ENCODE measurements at regions not wholly inside any gene's neighbourhood (a gene's known extent, or its start where the extent isn't known, plus 50 kb on each side); places are given as distances from the start of the nearest gene placed in this dataset.
"Not testable (repeated sequence)": the region's sequence is repeated elsewhere in the genome, so short reads cannot be mapped to it uniquely, and the experiment has no call there.

DNA sequence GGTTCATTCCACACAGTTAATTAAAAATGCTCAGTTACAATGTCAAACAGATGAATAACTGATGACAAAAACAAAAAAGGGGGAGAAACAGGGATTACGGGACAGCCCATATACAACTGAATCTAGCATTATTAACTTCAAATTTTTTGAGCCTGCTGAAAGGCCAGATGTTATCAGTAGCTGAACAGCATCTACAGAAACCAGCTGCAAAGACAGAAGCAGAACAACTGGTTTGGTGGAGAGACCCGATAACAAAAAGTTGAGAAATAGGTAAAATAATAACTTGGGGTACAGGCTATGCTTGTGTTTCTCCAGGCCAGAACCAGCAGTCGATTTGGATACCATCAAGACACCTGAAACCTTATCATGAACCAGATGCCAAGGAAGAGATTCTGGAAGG lies 109.8 kb downstream of the SEPTIN7 start:
- DNase-seq: not testable (repeated sequence)

DNA sequence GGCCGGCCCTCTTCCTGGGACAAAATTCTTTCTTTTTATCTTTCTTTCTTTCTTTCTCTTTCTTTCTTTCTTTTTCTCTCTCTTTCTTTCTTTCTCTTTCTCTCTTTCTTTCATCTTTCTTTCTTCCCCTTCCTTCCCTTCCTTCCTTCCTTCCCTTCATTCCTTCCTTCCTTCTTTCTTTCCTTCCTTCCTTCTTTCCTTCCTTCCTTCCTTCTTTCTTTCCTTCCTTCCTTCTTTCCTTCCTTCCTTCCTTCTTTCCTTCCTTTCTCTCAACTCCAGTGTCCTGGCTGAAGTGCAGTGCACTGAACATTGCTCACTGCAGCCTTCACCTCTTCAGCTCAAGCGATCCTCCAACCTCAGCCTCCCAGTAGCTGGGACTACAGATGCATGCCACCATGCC lies 112.5 kb downstream of the SEPTIN7 start:
- DNase-seq: not testable (repeated sequence)

DNA sequence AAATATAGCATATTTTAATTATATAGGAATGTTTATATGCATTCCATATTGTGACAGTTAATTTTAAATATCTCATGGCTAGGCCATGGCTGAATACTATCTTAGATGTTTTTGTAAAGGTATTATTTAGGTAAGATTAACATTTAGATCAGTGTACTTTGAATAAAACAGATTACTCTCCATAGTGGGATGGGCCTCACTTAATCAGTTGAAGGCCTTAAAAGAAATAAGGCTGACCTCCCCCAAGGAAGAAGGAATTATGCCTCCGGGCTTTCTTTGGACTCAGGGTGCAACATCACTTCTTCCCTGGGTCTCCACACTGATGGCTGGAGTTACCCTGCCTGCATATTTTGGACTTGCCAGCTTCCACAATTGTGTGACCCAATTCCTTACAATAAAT lies 113.4 kb downstream of the SEPTIN7 start:
- DNase-seq: not testable (repeated sequence)

- DNase-seq: peak; percentile 15 to 59
These were observed 114.5 kb downstream of the SEPTIN7 start for GRCh38 chr7:35915247-35915955.

GRCh38 chr7:35918217-35918616 lies 117.4 kb downstream of the SEPTIN7 start:
- DNase-seq: not testable (repeated sequence)

DNA sequence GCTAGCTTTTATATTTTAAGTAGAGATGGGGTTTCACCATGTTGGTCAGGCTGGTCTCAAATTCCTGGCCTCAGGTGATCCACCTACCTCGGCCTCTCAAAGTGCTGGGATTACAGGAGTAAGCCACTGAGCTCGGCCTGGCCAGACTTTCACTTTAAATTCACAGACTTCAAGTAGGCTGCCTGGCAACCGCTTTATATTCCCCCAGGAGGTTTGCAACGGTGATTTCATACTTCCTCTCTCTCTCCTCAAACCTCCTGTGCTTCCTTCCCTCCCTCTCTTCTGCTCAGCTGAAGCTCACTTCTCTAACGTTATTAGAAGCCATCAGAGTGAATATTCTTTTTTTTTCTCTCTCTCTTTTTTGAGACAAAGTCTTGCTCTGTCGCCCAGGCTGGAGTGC lies 118.8 kb downstream of the SEPTIN7 start:
- DNase-seq: not testable (repeated sequence)

- DNase-seq: not testable (repeated sequence)
These were observed 120.5 kb downstream of the SEPTIN7 start for GRCh38 chr7:35921338-35921737.

- not testable (repeated sequence) for DNase-seq
These were observed 123.8 kb downstream of the SEPTIN7 start for GRCh38 chr7:35924668-35925067.

GRCh38 chr7:35926966-35927365 lies 126.1 kb downstream of the SEPTIN7 start:
- not testable (repeated sequence) for DNase-seq

- not testable (repeated sequence) for DNase-seq
These were observed 130.3 kb downstream of the SEPTIN7 start for GRCh38 chr7:35931134-35931533.

- DNase-seq: peak; percentile 1 to 13
These were observed 130.7 kb downstream of the SEPTIN7 start for GRCh38 chr7:35931551-35931950.

- DNase-seq: not testable (repeated sequence)
These were observed 139.8 kb downstream of the SEPTIN7 start for GRCh38 chr7:35940695-35941094.

- not testable (repeated sequence) for DNase-seq
These were observed 144.8 kb downstream of the SEPTIN7 start for GRCh38 chr7:35945621-35946020.

- peak in 1 of 2 experiments; percentile 5 for DNase-seq
These were observed 154.9 kb downstream of the SEPTIN7 start for GRCh38 chr7:35955735-35956134.

DNA sequence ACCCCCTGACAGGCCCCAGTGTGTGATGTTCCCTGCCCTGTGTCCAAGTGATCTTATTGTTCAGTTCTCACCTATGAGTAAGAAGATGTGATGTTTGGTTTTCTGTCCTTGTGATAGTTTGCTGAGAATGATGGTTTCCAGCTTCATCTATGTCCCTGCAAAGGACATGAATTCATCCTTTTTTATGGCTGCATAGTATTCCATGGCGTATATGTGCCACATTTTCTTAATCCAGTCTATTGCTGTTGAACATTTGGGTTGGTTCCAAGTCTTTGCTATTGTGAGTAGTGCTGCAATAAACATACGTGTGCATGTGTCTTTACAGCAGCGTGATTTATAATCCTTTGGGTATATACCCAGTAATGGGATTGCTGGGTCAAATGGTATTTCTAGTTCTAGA lies 156.1 kb downstream of the SEPTIN7 start:
- not testable (repeated sequence) for DNase-seq

DNA sequence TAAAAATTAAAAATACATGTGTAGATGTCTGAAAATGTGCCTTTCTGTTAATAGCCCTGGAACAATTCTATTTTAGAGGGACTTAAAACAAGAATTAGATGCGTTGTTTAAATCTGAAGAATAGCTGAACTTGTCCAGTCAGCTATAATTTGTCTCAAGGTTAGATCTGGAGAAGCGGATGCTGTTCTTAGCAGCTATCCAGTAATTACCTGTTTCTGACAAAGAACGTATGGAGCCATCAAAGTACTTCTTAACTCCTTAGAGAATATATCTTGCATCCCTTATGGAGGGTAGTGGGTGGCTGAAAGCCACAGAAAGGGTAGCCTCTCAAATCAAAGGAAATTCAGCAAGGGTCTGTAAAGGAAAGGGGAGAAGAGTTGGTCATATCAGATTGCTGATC lies 160.4 kb downstream of the SEPTIN7 start:
- not testable (repeated sequence) for DNase-seq

GRCh38 chr7:35962607-35963006 lies 161.8 kb downstream of the SEPTIN7 start:
- not testable (repeated sequence) for DNase-seq

- DNase-seq: no peak
These were observed 166.7 kb downstream of the SEPTIN7 start for GRCh38 chr7:35967366-35968139.

- no peak for DNase-seq
These were observed 167.5 kb downstream of the SEPTIN7 start for GRCh38 chr7:35968140-35968940.

DNA sequence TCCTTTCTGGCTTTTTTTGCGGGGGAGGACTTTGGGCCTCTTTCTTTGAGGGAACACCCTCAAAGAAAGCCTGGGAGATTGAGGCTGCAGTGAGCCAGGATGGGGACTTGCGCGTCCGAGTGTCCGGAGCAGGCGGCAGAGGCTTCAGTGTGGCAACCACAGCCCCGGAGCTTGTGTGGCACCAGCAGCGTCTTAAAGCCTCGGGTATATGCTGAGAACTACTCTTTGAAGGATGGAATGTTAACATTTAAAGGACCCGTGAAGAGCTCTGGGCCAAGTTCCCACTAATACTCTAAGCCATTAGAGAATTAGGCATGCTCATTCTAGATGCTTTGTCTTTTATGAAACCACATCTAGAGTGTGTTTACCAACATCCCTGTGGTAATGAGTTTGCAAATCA lies 168.2 kb downstream of the SEPTIN7 start:
- no peak for DNase-seq

- no peak for DNase-seq
These were observed 169.6 kb downstream of the SEPTIN7 start for GRCh38 chr7:35970458-35970857.

- no peak for DNase-seq
These were observed 170.5 kb downstream of the SEPTIN7 start for GRCh38 chr7:35971133-35971891.
